H1 (cell line): ENCODE measurements at regions not wholly inside any gene's neighbourhood (a gene's known extent, or its start where the extent isn't known, plus 50 kb on each side); places are given as distances from the start of the nearest gene placed in this dataset.

Experiments used
- CTCF ChIA-PET: fragments of 300-600 bp; sonication (Branson Sonifier 250); formaldehyde crosslinking; loops from one replicate; lab custom pipeline; 2021; ENCODE audit not compliant: partially characterized antibody; lab: Charles Lee
- POLR2A ChIA-PET: fragments of 300-600 bp; sonication (Branson Sonifier 250); formaldehyde crosslinking; loops from one replicate; lab custom pipeline; 2021; ENCODE audit warnings: inconsistent platforms; ENCODE audit not compliant: partially characterized antibody; lab: Charles Lee
- DNase-seq, 2 experiments: peaks; one replicate each; pipeline versions ENCODE4 v3.0.0 to v3.0.0-alpha.2; 2010 to 2022; ENCODE audit warnings: low spot score in 2 of 2, low read depth in 1 of 2, mixed read lengths in 1 of 2
- FAIRE-seq: peaks from 2 replicates; lab custom pipeline; 2011; peaks lifted over from hg19 to GRCh38; lab: Jason Lieb, UNC
- H2AFZ ChIP-seq: 2 replicates; pipeline ENCODE4 v1.8.1; 2012; ENCODE audit warnings: low read length, inconsistent platforms
- H2AK5ac ChIP-seq: 2 replicates; pipeline ENCODE4 v1.6.1; 2013; ENCODE audit warnings: low read depth, low read length
- H2BK120ac ChIP-seq: replicated peaks from 2 replicates; pipeline ENCODE3; 2013; ENCODE audit warnings: low read depth, low read length, inconsistent platforms
- H2BK12ac ChIP-seq: 2 replicates; pipeline ENCODE4 v1.6.1; 2013; ENCODE audit warnings: low read depth, low read length
- H2BK15ac ChIP-seq: 2 replicates; pipeline ENCODE4 v1.6.1; 2013; ENCODE audit warnings: low read length
- H2BK20ac ChIP-seq: 2 replicates; pipeline ENCODE4 v1.6.1; 2013; ENCODE audit warnings: low read length
- H2BK5ac ChIP-seq: 2 replicates; pipeline ENCODE4 v1.6.1; 2013; ENCODE audit warnings: low read depth, low read length
- H3K14ac ChIP-seq: 2 replicates; pipeline ENCODE4 v1.6.1; 2013; ENCODE audit warnings: inconsistent platforms; ENCODE audit not compliant: insufficient read length
- H3K18ac ChIP-seq: 2 replicates; pipeline ENCODE4 v1.6.1; 2013; ENCODE audit warnings: low read length; ENCODE audit errors: extremely low read depth
- H3K23ac ChIP-seq: 2 replicates; pipeline ENCODE4 v1.6.1; 2013; ENCODE audit warnings: inconsistent platforms; ENCODE audit not compliant: insufficient read length
- H3K23me2 ChIP-seq: 2 replicates; pipeline ENCODE4 v1.6.1; 2013; ENCODE audit warnings: low read depth, low read length
- H3K27ac ChIP-seq: 2 replicates; pipeline ENCODE4 v1.6.1; 2011; ENCODE audit warnings: low read depth, low read length, inconsistent platforms
- H3K27me3 ChIP-seq, 4 experiments: replicated peaks in 1 of 4; 1 replicate in 1 of 4; 2 replicates in 3 of 4; pipeline versions ENCODE4 v1.6.1 to v1.8.1; 2011 to 2013; ENCODE audit warnings: low read length in 3 of 4, mild to moderate bottlenecking in 3 of 4, inconsistent platforms in 2 of 4, mixed read lengths in 2 of 4, moderate library complexity in 1 of 4; ENCODE audit not compliant: control insufficient read depth in 3 of 4, insufficient read depth in 3 of 4; ENCODE audit errors: extremely low read depth in 1 of 4
- H3K36me3 ChIP-seq, 4 experiments: 2 replicates each; pipeline versions ENCODE4 v1.6.1 to v1.8.1; 2011 to 2013; ENCODE audit warnings: mild to moderate bottlenecking in 4 of 4, low read length in 3 of 4, moderate library complexity in 2 of 4, control low read depth in 1 of 4, inconsistent platforms in 1 of 4; ENCODE audit not compliant: insufficient read depth in 4 of 4, control insufficient read depth in 2 of 4
- H3K4ac ChIP-seq: replicated peaks from 2 replicates; pipeline ENCODE3; 2013; ENCODE audit warnings: low read length, low read depth, mixed read lengths, inconsistent platforms; ENCODE audit not compliant: insufficient read length
- H3K4me1 ChIP-seq, 4 experiments: replicated peaks in 1 of 4; 1 replicate in 1 of 4; 2 replicates in 3 of 4; pipeline versions ENCODE4 v1.6.1 to v1.8.1; 2011 to 2013; ENCODE audit warnings: low read length in 3 of 4, inconsistent platforms in 2 of 4, mixed read lengths in 1 of 4; ENCODE audit not compliant: insufficient read depth in 4 of 4, control insufficient read depth in 3 of 4
- H3K4me2 ChIP-seq, 2 experiments: 2 replicates each; pipeline versions ENCODE4 v1.6.1 to v1.8.1; 2011 to 2013; ENCODE audit warnings: low read depth in 2 of 2, low read length in 2 of 2, control low read depth in 1 of 2, inconsistent platforms in 1 of 2, mild to moderate bottlenecking in 1 of 2; ENCODE audit not compliant: insufficient read depth in 1 of 2
- H3K4me3 ChIP-seq, 4 experiments: fragments of 200-600, 300-600 bp in 1 of 4; sonication (generic), shearing (Covaris generic), sonication (Bioruptor Twin) in 1 of 4; 2 replicates each; pipeline versions ENCODE4 v1.5.1 to v1.8.1; 2011 to 2016; ENCODE audit warnings: low read length in 4 of 4, low read depth in 3 of 4, control low read depth in 2 of 4, inconsistent platforms in 2 of 4, mild to moderate bottlenecking in 2 of 4, mixed read lengths in 1 of 4, moderate library complexity in 1 of 4; ENCODE audit not compliant: insufficient read depth in 2 of 4; ENCODE audit errors: extremely low read depth in 1 of 4
- H3K56ac ChIP-seq: replicated peaks from 2 replicates; pipeline ENCODE3; 2013; ENCODE audit warnings: low read depth, mild to moderate bottlenecking, mixed read lengths, low read length, inconsistent platforms; ENCODE audit not compliant: insufficient read length
- H3K79me1 ChIP-seq: 2 replicates; pipeline ENCODE4 v1.6.1; 2013; ENCODE audit warnings: low read depth, low read length, control low read depth
- H3K79me2 ChIP-seq, 2 experiments: 2 replicates each; pipeline versions ENCODE4 v1.6.1 to v1.8.1; 2012 to 2013; ENCODE audit warnings: low read length in 2 of 2, mild to moderate bottlenecking in 2 of 2, inconsistent platforms in 1 of 2; ENCODE audit not compliant: insufficient read depth in 2 of 2, control insufficient read depth in 1 of 2
- H3K9ac ChIP-seq, 4 experiments: replicated peaks in 1 of 4; 1 replicate in 1 of 4; 2 replicates in 3 of 4; pipeline versions ENCODE4 v1.6.1 to v1.8.1; 2011 to 2013; ENCODE audit warnings: low read depth in 3 of 4, low read length in 3 of 4, control low read depth in 2 of 4, mild to moderate bottlenecking in 2 of 4, moderate library complexity in 2 of 4, inconsistent platforms in 1 of 4; ENCODE audit errors: extremely low read depth in 1 of 4
- H3K9me3 ChIP-seq, 2 experiments: 2 replicates each; pipeline versions ENCODE4 v1.6.1 to v1.8.1; 2012 to 2013; ENCODE audit warnings: mild to moderate bottlenecking in 2 of 2, moderate library complexity in 2 of 2, control low read depth in 1 of 2, inconsistent platforms in 1 of 2, low read depth in 1 of 2, low read length in 1 of 2, mixed read lengths in 1 of 2; ENCODE audit not compliant: insufficient read depth in 2 of 2
- H4K20me1 ChIP-seq, 2 experiments: replicated peaks in 1 of 2; 2 replicates each; pipeline versions ENCODE3 to v1.8.1; 2011 to 2013; ENCODE audit warnings: inconsistent platforms in 2 of 2, low read length in 2 of 2, mild to moderate bottlenecking in 1 of 2; ENCODE audit not compliant: insufficient read depth in 2 of 2, control insufficient read depth in 1 of 2
- H4K5ac ChIP-seq: 2 replicates; pipeline ENCODE4 v1.6.1; 2013; ENCODE audit warnings: low read length, low read depth, mixed read lengths, inconsistent platforms; ENCODE audit not compliant: insufficient read length
- H4K8ac ChIP-seq: 2 replicates; pipeline ENCODE4 v1.8.0; 2013; ENCODE audit warnings: mild to moderate bottlenecking, moderate library complexity, low read length, inconsistent platforms; ENCODE audit not compliant: insufficient read depth; ENCODE audit errors: extremely low read depth
- H4K91ac ChIP-seq: replicated peaks from 2 replicates; pipeline ENCODE3; 2013; ENCODE audit warnings: low read length, mixed read lengths, inconsistent platforms; ENCODE audit not compliant: insufficient read length
- CTCF ChIP-seq, 3 experiments: IDR thresholded peaks; 1 replicate in 2 of 3; 2 replicates in 1 of 3; pipeline versions ENCODE4 v1.5.1 to v1.6.1; 2011; ENCODE audit warnings: low read length in 3 of 3, mild to moderate bottlenecking in 3 of 3, inconsistent platforms in 2 of 3, low read depth in 1 of 3, moderate library complexity in 1 of 3; ENCODE audit not compliant: insufficient read depth in 1 of 3; ENCODE audit errors: control extremely low read depth in 1 of 3
- RAD21 ChIP-seq, 2 experiments: IDR thresholded peaks in 1 of 2; conservative IDR thresholded peaks in 1 of 2; 2 replicates each; pipeline ENCODE4 v1.6.1; 2011; ENCODE audit warnings: low read depth in 2 of 2, low read length in 2 of 2, improper control_type of control experiment in 1 of 2, inconsistent platforms in 1 of 2, mild to moderate bottlenecking in 1 of 2, moderate library complexity in 1 of 2
- SP1 ChIP-seq: IDR thresholded peaks from 2 replicates; pipeline ENCODE4 v1.6.1; 2011; ENCODE audit warnings: low read depth, low read length
- WGBS, 2 experiments: shearing (Covaris generic) in 1 of 2; methylation state at CpG; one replicate each; pipeline versions ENCODE4 v1.1.6 to v1.1.7; 2013 to 2015; ENCODE audit warnings: low lambda C conversion rate in 2 of 2, mixed read lengths in 2 of 2, inconsistent platforms in 1 of 2, low coverage in 1 of 2, missing lambda C conversion rate in 1 of 2; ENCODE audit not compliant: insufficient replicate concordance in 2 of 2, insufficient coverage in 1 of 2, insufficient read length in 1 of 2; ENCODE audit errors: extremely low coverage in 1 of 2, missing lambda C conversion rate in 1 of 2; 5-methylcytosine and 5-hydroxymethylcytosine counted together

GRCh38 chr5:159833088-159833487 lies 83.2 kb upstream of the ADRA1B start:
- no peak overlapping the region for H3K14ac ChIP-seq
- TF ChIP-seq SP1 (no peak), RAD21 (IDR thresholded peaks at IDR 0.05 in 1 of 2, conservative IDR thresholded peaks at IDR 0.05 in 1 of 2; ENCODE audit: low read depth in 2 of 2, low read length in 2 of 2) (peak; percentile 16 to 35; a peak in 3 of 4 replicates), CTCF (IDR thresholded peaks at IDR 0.05; ENCODE audit: control extremely low read depth in 1 of 3, insufficient read depth in 1 of 3, low read depth in 1 of 3, low read length in 3 of 3) (peak in 1 of 3 experiments; percentile 47; a peak in 2 of 4 replicates)
- TF ChIP-seq, all 59 proteins: peak for 2
- DNase-seq: no peak
- Histone ChIP-seq H3K79me1 (no peaks in the 10 kb centered on the region), H2BK20ac (no peak overlapping the region), H4K5ac (no peak overlapping the region), H4K8ac (no peak overlapping the region), H3K27ac (no peak overlapping the region), H3K9me3 (no peaks in the 10 kb centered on the region), H3K4ac (peak overlapping the region; percentile 19), H3K23ac (no peak overlapping the region), H3K18ac (no peak overlapping the region), H2BK15ac (no peak overlapping the region), H3K4me1 (peaks cover 0 to 3% (median 0%) of the 10 kb centered on the region in 4 experiments; a peak in 1 of 7 replicates), H2BK120ac (no peak overlapping the region), H3K4me3 (no peak overlapping the region), H4K20me1 (no peaks in the 10 kb centered on the region), H3K4me2 (no peak overlapping the region), H2AFZ (no peak overlapping the region), H2BK12ac (no peak overlapping the region), H3K36me3 (no peaks in the 10 kb centered on the region), H3K9ac (no peak overlapping the region), H3K27me3 (no peaks in the 10 kb centered on the region), H3K23me2 (no peaks in the 10 kb centered on the region; the same call in 1 of the 2 replicates), H2BK5ac (no peak overlapping the region), H4K91ac (no peak overlapping the region), H3K56ac (no peak overlapping the region), H3K79me2 (no peaks in the 10 kb centered on the region), H2AK5ac (no peak overlapping the region)
- FAIRE-seq: no peak
- POLR2A ChIA-PET: no interaction called here
- 71% methylated on average over 2 of the region's 2 CpGs; no CpG with 5 or more reads in 1 of the 2 experiments for WGBS, 2 experiments
- CTCF ChIA-PET: interaction anchor here (0.7 to 1.6 kb wide), 9 partner anchors 11 to 389 kb away, joined by 3 to 6 read pairs (median 3); no protein-coding TSS in a partner anchor
